WERI-Rb-1 (cell line): ENCODE measurements at regions not wholly inside any gene's neighbourhood (a gene's known extent, or its start where the extent isn't known, plus 50 kb on each side); places are given as distances from the start of the nearest gene placed in this dataset.

Experiments
- DNase-seq: peaks from one replicate; pipeline ENCODE4 v3.0.0-alpha.2; 2020
- H3K27ac ChIP-seq: fragments of 250-450 bp; sonication (Bioruptor Pico); 2 replicates; pipeline ENCODE4 v1.5.1; 2020; ENCODE audit warnings: mild to moderate bottlenecking, moderate library complexity
- H3K27me3 ChIP-seq: fragments of 250-450 bp; sonication (Bioruptor Pico); 2 replicates; pipeline ENCODE4 v1.5.1; 2021; ENCODE audit warnings: mild to moderate bottlenecking, low read depth, moderate library complexity; ENCODE audit not compliant: insufficient read depth, severe bottlenecking
- H3K36me3 ChIP-seq: fragments of 250-450 bp; sonication (Bioruptor Pico); 2 replicates; pipeline ENCODE4 v1.5.1; 2020; ENCODE audit warnings: mild to moderate bottlenecking, moderate library complexity
- H3K4me3 ChIP-seq: 2 replicates; pipeline ENCODE4 v1.5.1; 2011; ENCODE audit warnings: low read depth, mild to moderate bottlenecking, control low read depth, low read length
- H3K9me3 ChIP-seq: fragments of 250-450 bp; sonication (Bioruptor Pico); 2 replicates; pipeline ENCODE4 v1.5.1; 2021; ENCODE audit warnings: mild to moderate bottlenecking, moderate library complexity; ENCODE audit not compliant: severe bottlenecking
- CTCF ChIP-seq: IDR thresholded peaks from 2 replicates; pipeline ENCODE4 v1.5.1; 2011; ENCODE audit warnings: low read depth, mild to moderate bottlenecking, control low read depth, inconsistent platforms, low read length

DNA sequence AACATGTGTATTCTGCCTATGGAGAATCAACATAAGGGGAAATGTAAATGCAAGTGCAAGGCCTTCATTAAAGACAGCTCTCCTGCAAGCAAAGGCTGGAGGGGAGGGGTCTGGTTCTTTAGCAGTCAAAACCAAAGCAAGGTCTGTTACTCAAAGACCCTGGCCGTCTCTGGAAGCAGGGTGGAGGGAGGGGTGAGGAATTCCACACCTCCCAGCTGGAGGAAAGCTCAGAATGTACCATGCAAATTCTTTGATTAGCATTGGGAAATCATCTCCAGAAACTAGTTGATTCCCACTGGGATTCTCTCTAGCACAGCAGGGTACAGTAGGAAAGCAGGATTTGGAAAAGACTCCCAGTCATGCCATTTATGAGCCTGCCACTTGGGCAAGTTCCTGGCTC lies 77.3 kb upstream of the ASIC2 start:
- no peaks in the 10 kb centered on the region for H3K9me3 ChIP-seq
- no peaks in the 10 kb centered on the region for H3K27me3 ChIP-seq
- no peak overlapping the region for H3K4me3 ChIP-seq
- no peaks in the 10 kb centered on the region for H3K36me3 ChIP-seq
- TF ChIP-seq CTCF = no peak
- H3K27ac ChIP-seq = no peak overlapping the region
- DNase-seq = no peak

DNA sequence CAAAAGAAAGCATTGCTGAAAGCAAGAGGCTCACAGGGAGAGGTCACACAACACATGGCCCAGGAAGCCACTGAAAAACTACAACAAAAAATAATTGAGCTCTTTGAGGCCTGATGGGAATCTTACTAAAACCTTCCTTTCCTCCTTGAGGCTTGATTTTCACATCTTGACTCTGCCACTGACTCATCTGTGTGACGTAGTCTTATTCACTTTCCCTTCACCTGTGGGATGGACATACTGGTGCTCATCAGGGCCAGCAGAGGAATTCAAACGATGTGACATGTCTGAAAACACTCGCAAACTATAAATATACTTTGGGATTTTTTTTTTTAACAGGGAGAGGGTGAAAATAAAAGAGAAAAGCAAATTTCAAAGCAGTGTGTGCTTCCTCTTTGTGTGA lies 78.3 kb upstream of the ASIC2 start:
- no peaks in the 10 kb centered on the region for H3K27me3 ChIP-seq
- DNase-seq = no peak
- H3K4me3 ChIP-seq = no peak overlapping the region
- no peak for TF ChIP-seq CTCF
- no peak overlapping the region for H3K27ac ChIP-seq
- no peaks in the 10 kb centered on the region for H3K9me3 ChIP-seq
- no peaks in the 10 kb centered on the region for H3K36me3 ChIP-seq

GRCh38 chr17:33373273-33373672 lies 80.2 kb upstream of the ASIC2 start:
- Histone ChIP-seq H3K4me3 (no peak overlapping the region), H3K27me3 (no peaks in the 10 kb centered on the region), H3K36me3 (no peaks in the 10 kb centered on the region), H3K9me3 (no peaks in the 10 kb centered on the region), H3K27ac (no peak overlapping the region)
- no peak for TF ChIP-seq CTCF
- no peak for DNase-seq

DNA sequence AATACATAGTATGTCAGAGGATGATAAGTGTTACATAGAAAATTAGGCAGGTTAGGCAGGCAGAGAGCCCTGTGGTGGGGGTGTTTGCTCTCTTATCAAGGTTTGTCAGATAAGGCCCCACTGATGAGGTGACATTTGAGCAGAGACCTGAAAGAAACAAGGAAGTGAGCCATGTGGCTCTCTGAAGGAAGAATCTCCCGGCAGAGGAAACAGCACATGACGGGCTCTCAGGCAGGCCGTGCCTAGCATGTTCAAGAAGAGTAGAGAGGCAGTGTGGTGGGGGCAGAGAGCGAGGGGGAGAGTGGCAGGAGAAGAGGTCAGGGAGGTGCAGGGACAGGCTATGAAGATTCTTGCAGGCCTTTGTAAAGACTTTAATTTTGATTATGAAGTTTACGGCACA lies 82.0 kb upstream of the ASIC2 start:
- H3K27me3 ChIP-seq = no peaks in the 10 kb centered on the region
- H3K9me3 ChIP-seq = no peaks in the 10 kb centered on the region
- no peak for DNase-seq
- TF ChIP-seq CTCF = no peak
- no peak overlapping the region for H3K27ac ChIP-seq
- no peaks in the 10 kb centered on the region for H3K36me3 ChIP-seq
- no peak overlapping the region for H3K4me3 ChIP-seq

- Histone ChIP-seq H3K9me3 (no peaks in the 10 kb centered on the region), H3K27ac (no peak overlapping the region), H3K4me3 (no peak overlapping the region), H3K36me3 (no peaks in the 10 kb centered on the region), H3K27me3 (no peaks in the 10 kb centered on the region)
- TF ChIP-seq CTCF = no peak
- DNase-seq = no peak
These were observed 82.7 kb upstream of the ASIC2 start for GRCh38 chr17:33375783-33376182.

DNA sequence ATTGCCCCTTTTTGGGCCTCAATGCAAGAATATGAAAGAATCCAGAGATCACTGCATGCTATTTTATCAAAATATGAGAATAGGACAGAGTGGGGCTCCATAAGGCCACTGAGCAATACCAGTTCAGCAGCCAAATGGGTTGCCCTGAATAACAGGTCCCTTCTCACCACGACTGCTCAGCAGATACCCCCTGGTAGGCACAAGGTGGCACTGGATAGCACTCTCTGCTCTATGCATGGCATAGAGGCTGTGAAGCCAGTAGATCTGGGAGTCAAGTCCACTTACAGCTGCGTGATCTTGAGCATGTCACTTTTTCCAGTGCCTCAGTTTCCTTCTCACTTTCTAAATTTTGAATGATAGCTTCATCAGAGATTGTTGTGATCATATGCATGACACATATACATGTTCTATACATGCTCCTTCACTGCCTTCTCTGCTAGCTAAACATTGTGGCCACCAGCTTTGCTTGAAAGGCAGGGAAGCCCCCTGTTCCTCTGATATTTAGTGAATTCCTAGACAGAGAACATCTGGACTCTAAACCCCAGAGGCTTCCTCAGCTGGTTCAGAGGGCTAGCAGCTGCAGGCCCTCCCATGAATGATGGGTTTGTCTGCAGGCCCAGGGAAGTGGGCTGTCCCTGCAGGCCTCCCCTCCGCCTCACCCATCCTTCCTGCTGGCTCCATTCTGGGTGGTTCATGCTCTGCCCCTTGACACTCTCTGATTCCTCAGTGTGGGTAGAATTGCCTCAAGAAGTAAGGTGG lies 84.9 kb upstream of the ASIC2 start:
- H3K27me3 ChIP-seq = no peaks in the 10 kb centered on the region
- no peaks in the 10 kb centered on the region for H3K36me3 ChIP-seq
- peak; percentile 13; the same call in 1 of the 2 replicates for TF ChIP-seq CTCF
- H3K4me3 ChIP-seq = no peak overlapping the region
- H3K9me3 ChIP-seq = no peaks in the 10 kb centered on the region
- DNase-seq = peak; percentile 27
- no peak overlapping the region for H3K27ac ChIP-seq
